ENCODE measurements at regions not wholly inside any gene's neighbourhood (a gene's known extent, or its start where the extent isn't known, plus 50 kb on each side); places are given as distances from the start of the nearest gene placed in this dataset.

GRCh38 chr15:31525185-31525695 is 198.6 kb downstream of the KLF13 start:
- Histone ChIP-seq H3K27ac (no peak overlapping the region), H3K4me1 (no peaks in the 10 kb centered on the region), H3K9me3 (no peaks in the 10 kb centered on the region), H3K27me3 (no peaks in the 10 kb centered on the region), H3K4me3 (no peak overlapping the region), H3K36me3 (ENCODE audit: low read depth, missing control alignments) (no peaks in the 10 kb centered on the region)
- intact Hi-C loops (cut with DNase I; ENCODE audit: low total_unique reads), result no loop called here
- WGBS, 2 donors, result 87 to 95% methylated on average over 6 to 8 of the region's 8 CpGs
- TF ChIP-seq POLR2A (IDR thresholded peaks at IDR 0.05) (no peak), CTCF (IDR thresholded peaks at IDR 0.05) (no peak)
- no peak for DNase-seq

DNA sequence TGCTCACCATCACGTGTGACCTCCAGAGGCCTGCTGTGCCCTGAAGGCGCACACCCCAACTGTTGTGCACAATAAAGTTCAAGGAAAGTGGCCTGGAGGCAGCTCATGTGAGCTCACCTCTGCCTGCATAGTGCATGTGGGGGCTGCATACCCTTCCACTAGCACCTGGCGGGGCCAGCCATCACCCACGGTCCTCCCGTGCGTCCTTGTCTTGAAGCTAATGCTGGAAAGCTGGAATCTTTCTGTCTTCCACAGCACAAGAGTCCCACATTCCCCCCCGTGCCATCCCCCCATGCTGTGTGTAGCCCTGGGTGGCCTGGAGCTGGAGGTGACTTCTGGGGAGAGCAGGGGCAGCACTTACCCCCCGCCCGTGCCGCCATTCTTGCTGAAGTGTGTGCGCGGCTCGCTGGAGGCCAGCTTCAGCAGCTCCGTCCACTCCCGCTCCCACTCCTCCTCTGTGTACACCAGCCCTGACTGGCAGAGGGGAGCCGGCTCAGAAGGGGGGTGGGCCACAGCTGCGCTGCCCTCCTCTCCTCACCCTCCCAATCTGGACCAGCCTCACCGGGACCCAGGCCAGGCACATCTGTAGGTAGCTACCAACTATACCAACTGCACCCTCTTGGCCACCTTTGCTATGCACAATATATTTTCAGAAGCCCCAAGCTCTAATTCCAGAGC is 199.5 kb downstream of the KLF13 start:
- H3K27ac ChIP-seq, result no peak overlapping the region
- WGBS, 2 donors, result 88 to 93% methylated on average over 16 to 18 of the region's 18 CpGs
- no peak overlapping the region for H3K4me3 ChIP-seq
- no peak for TF ChIP-seq CTCF (IDR thresholded peaks at IDR 0.05)
- no peak for TF ChIP-seq POLR2A (IDR thresholded peaks at IDR 0.05)
- intact Hi-C loops (cut with DNase I; ENCODE audit: low total_unique reads), result no loop called here
- no peaks in the 10 kb centered on the region for H3K4me1 ChIP-seq
- DNase-seq, result no peak
- no peaks in the 10 kb centered on the region for H3K36me3 ChIP-seq (ENCODE audit: low read depth, missing control alignments)
- H3K9me3 ChIP-seq, result no peaks in the 10 kb centered on the region
- H3K27me3 ChIP-seq, result no peaks in the 10 kb centered on the region

GRCh38 chr15:31526916-31527690 is 200.5 kb downstream of the KLF13 start:
- H3K27me3 ChIP-seq, result no peaks in the 10 kb centered on the region
- H3K27ac ChIP-seq, result no peak overlapping the region
- intact Hi-C loops (cut with DNase I; ENCODE audit: low total_unique reads), result no loop called here
- no peaks in the 10 kb centered on the region for H3K4me1 ChIP-seq
- 84 to 88% methylated on average over 15 of the region's 15 CpGs for WGBS, 2 donors
- TF ChIP-seq POLR2A (IDR thresholded peaks at IDR 0.05) (no peak), CTCF (IDR thresholded peaks at IDR 0.05) (no peak)
- no peaks in the 10 kb centered on the region for H3K36me3 ChIP-seq (ENCODE audit: low read depth, missing control alignments)
- no peaks in the 10 kb centered on the region for H3K9me3 ChIP-seq
- no peak for DNase-seq
- no peak overlapping the region for H3K4me3 ChIP-seq

GRCh38 chr15:31528846-31529245 is 202.2 kb downstream of the KLF13 start:
- no peaks in the 10 kb centered on the region for H3K4me1 ChIP-seq
- TF ChIP-seq POLR2A (IDR thresholded peaks at IDR 0.05) (no peak), CTCF (IDR thresholded peaks at IDR 0.05) (no peak)
- no peaks in the 10 kb centered on the region for H3K27me3 ChIP-seq
- intact Hi-C loops (cut with DNase I; ENCODE audit: low total_unique reads), result no loop called here
- no peaks in the 10 kb centered on the region for H3K9me3 ChIP-seq
- H3K27ac ChIP-seq, result no peak overlapping the region
- H3K36me3 ChIP-seq (ENCODE audit: low read depth, missing control alignments), result no peaks in the 10 kb centered on the region
- H3K4me3 ChIP-seq, result no peak overlapping the region
- no peak for DNase-seq
- 100% methylated on average over 2 of the region's 2 CpGs for WGBS, 2 donors

Measured in testis (tissue), 2 donors.